Uterus (tissue), 2 donors: ENCODE measurements at regions not wholly inside any gene's neighbourhood (a gene's known extent, or its start where the extent isn't known, plus 50 kb on each side); places are given as distances from the start of the nearest gene placed in this dataset.

Experiments used
- POLR2A ChIP-seq, 2 donors: fragments of 450-650 bp; IDR thresholded peaks; one replicate each; pipeline ENCODE4 v1.6.1; 2016; ENCODE audit warnings: antibody characterized with exemption in 2 of 2, mild to moderate bottlenecking in 1 of 2, moderate library complexity in 1 of 2
- TF ChIP-seq, protein P1 (sequence below), 4 experiments: fragments of 200-600 bp in 2 of 4; fragments of 450-650 bp in 2 of 4; sonication (generic) in 2 of 4; IDR thresholded peaks; one replicate each; pipeline ENCODE4 v1.5.1; 2016 to 2019; ENCODE audit warnings: antibody characterized with exemption in 4 of 4, mild to moderate bottlenecking in 2 of 4, moderate library complexity in 1 of 4

DNA sequence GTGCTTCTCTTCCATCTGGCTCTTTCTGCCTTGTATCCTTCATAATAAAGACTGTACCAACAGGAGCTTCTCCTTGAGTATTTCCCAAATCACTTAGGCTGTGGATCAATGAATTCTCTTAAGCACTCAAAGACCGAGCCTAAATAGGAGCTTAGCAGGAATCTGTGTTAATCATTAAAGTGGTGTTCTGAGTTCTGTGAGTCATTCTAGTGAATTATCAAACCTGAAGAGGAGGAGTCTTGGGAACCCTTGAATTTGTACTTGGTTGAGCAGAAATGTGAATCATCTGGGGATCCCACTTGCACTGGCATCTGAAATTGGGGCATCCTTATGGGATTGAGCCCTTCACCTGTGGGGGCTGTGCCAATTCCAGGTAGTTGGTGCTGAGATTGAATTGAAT lies 946.2 kb downstream of the BCL11B start:
- TF ChIP-seq, protein P1, sequence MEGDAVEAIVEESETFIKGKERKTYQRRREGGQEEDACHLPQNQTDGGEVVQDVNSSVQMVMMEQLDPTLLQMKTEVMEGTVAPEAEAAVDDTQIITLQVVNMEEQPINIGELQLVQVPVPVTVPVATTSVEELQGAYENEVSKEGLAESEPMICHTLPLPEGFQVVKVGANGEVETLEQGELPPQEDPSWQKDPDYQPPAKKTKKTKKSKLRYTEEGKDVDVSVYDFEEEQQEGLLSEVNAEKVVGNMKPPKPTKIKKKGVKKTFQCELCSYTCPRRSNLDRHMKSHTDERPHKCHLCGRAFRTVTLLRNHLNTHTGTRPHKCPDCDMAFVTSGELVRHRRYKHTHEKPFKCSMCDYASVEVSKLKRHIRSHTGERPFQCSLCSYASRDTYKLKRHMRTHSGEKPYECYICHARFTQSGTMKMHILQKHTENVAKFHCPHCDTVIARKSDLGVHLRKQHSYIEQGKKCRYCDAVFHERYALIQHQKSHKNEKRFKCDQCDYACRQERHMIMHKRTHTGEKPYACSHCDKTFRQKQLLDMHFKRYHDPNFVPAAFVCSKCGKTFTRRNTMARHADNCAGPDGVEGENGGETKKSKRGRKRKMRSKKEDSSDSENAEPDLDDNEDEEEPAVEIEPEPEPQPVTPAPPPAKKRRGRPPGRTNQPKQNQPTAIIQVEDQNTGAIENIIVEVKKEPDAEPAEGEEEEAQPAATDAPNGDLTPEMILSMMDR (IDR thresholded peaks at IDR 0.05) = no peak
- no peak for TF ChIP-seq POLR2A (IDR thresholded peaks at IDR 0.05)
